HUES48 (cell line): ENCODE measurements at regions not wholly inside any gene's neighbourhood (a gene's known extent, or its start where the extent isn't known, plus 50 kb on each side); places are given as distances from the start of the nearest gene placed in this dataset.
"Not testable (repeated sequence)": the region's sequence is repeated elsewhere in the genome, so short reads cannot be mapped to it uniquely, and the experiment has no call there.

Experiments used
- H3K27ac ChIP-seq: one replicate; pipeline ENCODE4 v1.7.0; 2013; ENCODE audit warnings: low read depth, low read length, inconsistent platforms
- H3K27me3 ChIP-seq: 2 replicates; pipeline ENCODE4 v1.6.1; 2013; ENCODE audit warnings: mild to moderate bottlenecking, low read length; ENCODE audit not compliant: control insufficient read depth, insufficient read depth
- H3K36me3 ChIP-seq: 2 replicates; pipeline ENCODE4 v1.6.1; 2013; ENCODE audit warnings: low read length; ENCODE audit not compliant: control insufficient read depth, insufficient read depth
- H3K4me1 ChIP-seq: 2 replicates; pipeline ENCODE4 v1.6.1; 2013; ENCODE audit warnings: mild to moderate bottlenecking, low read length; ENCODE audit not compliant: control insufficient read depth, insufficient read depth
- H3K4me3 ChIP-seq: 2 replicates; pipeline ENCODE4 v1.5.1; 2013; ENCODE audit warnings: mild to moderate bottlenecking, low read depth, low read length
- H3K9ac ChIP-seq: 2 replicates; pipeline ENCODE4 v1.6.1; 2013; ENCODE audit warnings: mild to moderate bottlenecking, low read depth, low read length, moderate library complexity
- H3K9me3 ChIP-seq: 2 replicates; pipeline ENCODE4 v1.6.1; 2013; ENCODE audit warnings: low read length; ENCODE audit not compliant: control insufficient read depth, insufficient read depth

DNA sequence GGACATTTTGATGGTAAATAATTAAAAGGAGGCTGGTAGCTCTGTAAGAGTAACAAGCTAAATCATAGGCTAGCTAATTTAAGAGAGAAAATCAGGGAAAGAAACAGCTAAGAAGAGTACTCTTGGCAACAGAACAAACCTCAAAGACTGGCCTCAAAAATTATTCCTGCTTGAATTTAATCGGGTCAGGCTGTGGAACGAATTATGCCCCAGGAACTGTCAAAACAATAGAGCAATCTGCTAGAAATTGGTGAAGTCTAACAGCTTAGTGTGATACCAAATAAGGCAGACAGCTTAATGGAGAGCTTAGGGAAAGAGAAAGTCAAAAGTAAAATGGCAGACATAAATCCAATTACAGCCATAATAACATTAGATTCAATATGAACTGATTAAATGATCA lies 215.7 kb downstream of the MREG start:
- Histone ChIP-seq H3K27me3 (no peaks in the 10 kb centered on the region), H3K4me3 (no peak overlapping the region), H3K9ac (no peak overlapping the region), H3K36me3 (no peaks in the 10 kb centered on the region), H3K4me1 (peaks cover 16% of the 10 kb centered on the region), H3K27ac (no peak overlapping the region), H3K9me3 (no peaks in the 10 kb centered on the region)

DNA sequence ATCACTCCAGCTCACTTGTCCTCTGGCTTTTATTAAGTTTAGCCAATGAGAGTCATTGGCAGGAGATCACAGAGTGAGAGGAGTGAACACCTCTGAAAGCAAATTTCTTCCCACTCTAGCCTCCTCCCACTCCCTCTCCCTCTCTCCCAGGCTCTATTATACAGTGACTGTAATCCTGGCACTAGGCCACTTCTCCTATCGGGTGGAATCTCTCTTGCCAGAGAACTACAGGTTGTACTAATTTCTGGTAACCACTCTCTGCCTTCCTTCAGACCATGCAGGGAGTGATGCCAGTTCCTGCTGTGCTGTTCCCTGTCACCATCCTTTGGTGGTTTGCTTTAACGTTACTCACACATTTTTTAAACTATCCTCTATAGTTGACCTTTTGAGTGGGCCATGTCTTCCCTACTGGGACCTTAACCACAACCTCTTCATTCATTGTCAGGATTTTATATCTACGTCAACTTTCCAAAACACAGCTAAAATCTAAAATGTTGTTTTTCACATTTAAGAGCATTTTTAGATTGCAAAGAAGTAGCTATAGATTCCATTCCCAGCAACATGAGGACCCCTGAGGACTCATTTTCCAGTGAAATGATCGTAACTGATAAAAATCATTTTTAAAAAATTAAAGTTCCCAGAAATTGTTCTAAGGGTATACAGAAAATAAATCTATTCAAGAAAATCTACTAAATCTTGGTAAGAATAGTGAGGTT lies 217.1 kb downstream of the MREG start:
- Histone ChIP-seq H3K27ac (no peak overlapping the region), H3K27me3 (no peaks in the 10 kb centered on the region), H3K36me3 (no peaks in the 10 kb centered on the region), H3K4me1 (peaks cover 16% of the 10 kb centered on the region), H3K4me3 (no peak overlapping the region), H3K9me3 (no peaks in the 10 kb centered on the region), H3K9ac (no peak overlapping the region)

DNA sequence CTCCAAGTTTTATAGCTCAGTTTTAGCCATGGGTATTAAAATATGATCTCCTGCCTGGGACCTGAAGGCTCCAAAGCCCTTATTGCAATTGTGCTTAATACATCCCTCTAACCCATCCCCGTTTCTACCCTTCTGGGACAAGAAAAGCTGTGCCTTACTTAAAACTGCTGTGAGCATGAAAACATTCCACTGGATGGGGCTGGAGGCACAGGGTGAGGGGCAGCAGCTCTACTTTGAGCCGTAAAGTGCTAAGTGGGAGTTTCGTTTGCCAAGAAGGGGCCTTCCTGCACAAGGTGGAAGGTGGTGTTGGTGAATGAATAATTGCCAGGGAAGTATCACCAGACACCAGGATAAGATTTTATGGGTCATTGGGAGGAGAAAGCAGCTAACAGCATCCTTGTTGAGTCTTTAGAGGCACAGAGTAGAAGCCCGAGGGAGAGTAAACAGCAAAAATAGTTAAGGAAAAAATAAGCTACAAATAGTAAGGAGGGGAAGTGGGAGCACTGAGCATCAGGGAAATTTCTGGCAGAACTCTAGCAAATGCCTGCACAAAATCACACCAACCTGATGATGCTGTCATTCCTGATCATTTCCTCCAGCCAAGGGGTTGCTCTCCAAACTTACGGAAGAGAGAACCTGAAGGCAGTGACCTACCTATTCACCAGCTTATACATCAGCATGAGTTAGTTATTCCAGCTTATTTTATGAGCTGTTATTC lies 218.4 kb downstream of the MREG start:
- Histone ChIP-seq H3K27ac (peak overlapping the region; percentile 44), H3K36me3 (no peaks in the 10 kb centered on the region), H3K9me3 (no peaks in the 10 kb centered on the region), H3K4me3 (no peak overlapping the region), H3K4me1 (peaks cover 24% of the 10 kb centered on the region), H3K9ac (no peak overlapping the region), H3K27me3 (no peaks in the 10 kb centered on the region)

DNA sequence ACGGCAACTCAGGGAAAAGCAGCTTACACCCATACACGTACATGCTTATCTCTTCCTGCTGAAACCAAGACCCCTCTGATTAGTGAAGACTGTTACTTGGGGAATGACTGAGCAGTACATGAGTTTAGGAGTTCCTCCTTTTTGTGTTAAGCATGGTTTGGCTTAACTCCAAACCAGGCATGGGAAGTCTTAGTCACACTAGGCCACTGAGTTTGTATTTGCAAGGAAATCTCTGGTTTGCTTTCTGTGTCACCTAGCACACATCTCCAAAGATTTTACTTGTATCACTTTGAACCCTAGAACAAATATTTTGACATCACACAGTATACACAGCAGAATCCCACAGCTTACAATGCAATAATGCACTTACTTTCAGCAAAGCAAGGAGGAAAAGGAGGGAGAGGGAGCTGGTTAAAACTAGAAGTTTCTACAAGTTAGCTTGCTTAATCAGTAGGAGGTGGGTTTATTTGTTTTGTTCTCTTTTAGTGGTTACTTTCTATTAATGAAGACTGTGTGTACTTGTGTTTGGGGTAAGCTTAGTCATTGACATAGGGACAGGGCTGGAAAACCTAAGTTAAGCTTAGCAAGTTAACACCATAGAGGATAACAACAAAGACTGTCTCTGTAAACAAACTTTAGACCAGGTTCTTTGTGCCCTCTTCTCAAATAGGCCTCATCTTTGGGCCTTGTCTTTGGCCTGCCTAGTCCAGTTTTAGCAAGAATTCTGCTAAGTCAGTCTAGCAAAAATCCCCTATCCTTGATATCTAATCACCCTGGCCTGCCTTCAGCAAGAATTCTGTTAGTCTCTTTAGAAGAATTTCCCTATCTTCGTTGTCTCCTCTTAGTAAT lies 219.4 kb downstream of the MREG start:
- H3K27me3 ChIP-seq, result no peaks in the 10 kb centered on the region
- H3K36me3 ChIP-seq, result no peaks in the 10 kb centered on the region
- no peak overlapping the region for H3K4me3 ChIP-seq
- no peak overlapping the region for H3K9ac ChIP-seq
- H3K4me1 ChIP-seq, result peaks cover 24% of the 10 kb centered on the region
- H3K9me3 ChIP-seq, result no peaks in the 10 kb centered on the region
- peak overlapping the region; percentile 44 for H3K27ac ChIP-seq

DNA sequence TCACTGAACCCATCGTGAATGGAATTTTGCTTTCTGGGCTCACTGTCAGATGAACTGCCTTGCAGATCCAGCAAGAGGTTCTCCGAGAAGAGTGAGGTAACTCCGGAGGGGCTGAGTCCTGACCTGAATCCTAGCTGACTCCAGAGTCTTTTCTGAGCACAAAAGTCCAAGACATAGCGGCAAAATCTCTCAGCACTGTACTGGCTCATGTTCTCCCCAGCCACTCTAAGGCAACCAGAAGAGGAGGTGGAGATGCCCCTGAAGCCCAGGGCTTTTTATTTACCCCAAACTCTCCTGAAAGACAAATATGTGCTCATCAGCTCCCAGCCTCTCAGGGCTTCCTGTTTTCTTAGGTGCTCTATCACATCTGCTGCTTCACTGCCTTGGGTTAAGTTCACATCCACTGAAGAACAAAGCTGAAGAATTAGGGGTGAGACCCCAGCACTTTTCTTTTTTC lies 221.8 kb downstream of the MREG start:
- peaks cover 24% of the 10 kb centered on the region for H3K4me1 ChIP-seq
- H3K4me3 ChIP-seq, result no peak overlapping the region

DNA sequence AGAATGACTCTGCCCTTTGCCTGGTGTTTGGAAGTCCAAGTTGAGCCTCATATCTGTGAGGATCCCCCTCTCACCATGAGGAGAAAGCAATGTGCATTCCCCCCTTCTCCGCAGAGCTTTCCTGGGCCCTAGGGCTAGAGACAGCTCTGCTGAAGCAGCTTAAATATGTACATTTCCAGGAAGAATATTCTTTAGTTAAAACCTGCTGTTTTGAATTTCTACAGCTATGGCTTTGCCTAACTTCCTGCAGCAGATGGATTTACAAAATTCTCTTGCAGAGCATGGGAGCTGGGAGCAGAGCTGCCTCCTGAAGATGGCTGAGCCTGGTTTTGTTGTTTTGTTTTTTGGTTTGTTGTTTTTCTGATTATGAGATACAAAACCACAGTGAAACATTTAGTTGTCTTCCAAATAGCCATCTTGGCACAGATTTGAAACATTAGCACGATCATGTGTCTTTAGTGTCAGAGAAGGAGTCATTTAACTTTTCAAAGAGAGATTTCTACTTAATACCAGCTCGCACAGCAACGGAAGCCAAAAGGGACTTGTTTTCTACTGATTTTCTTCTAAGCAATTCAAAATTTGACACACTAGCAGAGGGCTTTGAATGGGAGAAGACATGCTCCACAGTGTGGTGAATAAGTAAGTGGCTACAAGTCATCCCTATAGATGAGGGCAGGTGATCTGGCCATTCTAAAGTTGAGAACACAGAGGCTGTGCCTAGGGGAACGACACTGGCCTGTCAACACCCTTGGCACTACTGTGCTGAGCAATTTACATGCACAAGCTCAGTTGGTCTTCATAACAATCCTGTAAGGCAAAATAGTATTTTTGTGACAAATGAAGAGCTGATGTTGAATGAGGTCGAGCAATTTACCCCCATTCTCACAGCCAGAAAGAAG lies 222.6 kb downstream of the MREG start:
- peaks cover 24% of the 10 kb centered on the region for H3K4me1 ChIP-seq
- no peaks in the 10 kb centered on the region for H3K27me3 ChIP-seq
- no peaks in the 10 kb centered on the region for H3K9me3 ChIP-seq
- H3K9ac ChIP-seq, result no peak overlapping the region
- H3K4me3 ChIP-seq, result no peak overlapping the region
- no peak overlapping the region for H3K27ac ChIP-seq
- no peaks in the 10 kb centered on the region for H3K36me3 ChIP-seq

More for the DNA sequence above, 221.8 kb downstream of the MREG start:
- Histone ChIP-seq H3K27ac (no peak overlapping the region), H3K27me3 (no peaks in the 10 kb centered on the region), H3K9me3 (no peaks in the 10 kb centered on the region), H3K9ac (no peak overlapping the region), H3K36me3 (no peaks in the 10 kb centered on the region)

DNA sequence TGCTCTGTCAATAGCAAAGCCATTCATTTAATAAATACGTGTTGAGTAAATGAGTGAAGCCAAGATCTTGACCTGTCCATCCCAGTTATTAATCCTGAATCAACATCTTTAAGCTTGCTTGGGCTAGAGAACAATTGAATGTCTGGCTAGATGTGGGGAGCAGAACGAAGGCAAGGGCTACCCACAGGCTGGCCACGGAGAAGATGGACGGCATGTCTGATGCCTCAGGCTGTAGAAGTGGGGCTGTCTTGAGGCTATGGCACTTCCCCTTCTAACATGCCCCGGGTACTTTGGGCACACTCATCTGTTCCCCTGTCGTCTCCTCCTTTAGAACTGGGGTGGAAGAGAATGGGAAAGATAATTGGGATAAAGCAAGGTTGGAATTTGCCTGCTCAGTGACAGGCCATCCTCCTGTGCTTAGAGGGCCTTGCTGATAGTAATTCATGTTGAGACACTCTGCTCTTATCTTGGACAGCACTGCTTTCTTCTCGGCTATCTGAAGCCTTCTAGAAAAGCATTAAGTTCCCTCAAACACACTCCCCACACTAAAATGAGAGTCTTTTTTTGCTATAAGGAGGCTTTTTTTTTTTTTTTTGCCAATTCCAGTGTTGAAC lies 225.7 kb downstream of the MREG start:
- Histone ChIP-seq H3K9me3 (no peaks in the 10 kb centered on the region), H3K27ac (no peak overlapping the region), H3K36me3 (no peaks in the 10 kb centered on the region), H3K4me3 (no peak overlapping the region), H3K27me3 (no peaks in the 10 kb centered on the region), H3K9ac (no peak overlapping the region), H3K4me1 (peaks cover 7% of the 10 kb centered on the region)

DNA sequence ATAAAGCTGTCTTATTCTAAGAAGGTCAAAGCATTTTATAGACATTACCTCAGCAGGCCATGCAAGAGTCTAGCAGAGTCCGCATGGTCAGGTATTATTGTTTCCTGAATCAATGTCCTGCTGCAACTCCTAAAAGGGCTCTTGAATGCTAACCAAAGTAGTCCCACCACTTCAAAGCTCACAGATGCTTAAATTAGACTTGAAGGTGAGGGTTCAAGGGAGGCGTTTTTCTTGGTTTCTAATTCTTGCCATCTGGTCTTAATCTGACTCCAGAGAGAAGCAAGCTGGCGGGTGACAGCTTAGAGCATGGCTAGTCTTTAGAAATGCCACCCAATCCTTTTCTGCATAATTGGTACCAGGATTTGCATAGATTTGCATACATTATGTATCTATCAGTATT lies 226.3 kb downstream of the MREG start:
- H3K27me3 ChIP-seq, result no peaks in the 10 kb centered on the region
- H3K27ac ChIP-seq, result no peak overlapping the region
- H3K4me3 ChIP-seq, result no peak overlapping the region
- H3K4me1 ChIP-seq, result peaks cover 7% of the 10 kb centered on the region
- H3K36me3 ChIP-seq, result no peaks in the 10 kb centered on the region
- no peak overlapping the region for H3K9ac ChIP-seq
- H3K9me3 ChIP-seq, result no peaks in the 10 kb centered on the region

DNA sequence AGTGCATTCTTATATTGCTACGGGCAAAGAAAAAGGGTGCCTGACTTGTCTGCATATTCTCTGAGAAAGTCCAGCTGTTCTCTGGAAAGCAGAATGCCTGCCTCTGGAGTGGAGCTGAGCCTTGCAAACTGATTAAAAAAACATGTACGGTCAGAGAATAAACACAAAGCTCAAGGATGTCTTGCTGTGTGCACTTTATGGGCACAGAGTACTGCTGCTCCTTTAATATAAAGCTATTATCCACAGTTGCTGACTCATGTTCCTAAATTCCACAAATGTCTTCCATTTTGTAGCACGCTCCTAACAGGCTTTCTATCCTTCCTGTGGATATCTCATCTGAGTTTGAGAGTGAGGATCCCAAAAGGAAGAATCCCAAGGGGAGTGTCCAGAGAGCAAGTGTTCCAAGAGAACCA lies 229.0 kb downstream of the MREG start:
- Histone ChIP-seq H3K9ac (no peak overlapping the region), H3K27ac (no peak overlapping the region), H3K36me3 (no peaks in the 10 kb centered on the region), H3K4me1 (no peaks in the 10 kb centered on the region; the same call in 1 of the 2 replicates), H3K27me3 (no peaks in the 10 kb centered on the region), H3K4me3 (no peak overlapping the region), H3K9me3 (no peaks in the 10 kb centered on the region)

DNA sequence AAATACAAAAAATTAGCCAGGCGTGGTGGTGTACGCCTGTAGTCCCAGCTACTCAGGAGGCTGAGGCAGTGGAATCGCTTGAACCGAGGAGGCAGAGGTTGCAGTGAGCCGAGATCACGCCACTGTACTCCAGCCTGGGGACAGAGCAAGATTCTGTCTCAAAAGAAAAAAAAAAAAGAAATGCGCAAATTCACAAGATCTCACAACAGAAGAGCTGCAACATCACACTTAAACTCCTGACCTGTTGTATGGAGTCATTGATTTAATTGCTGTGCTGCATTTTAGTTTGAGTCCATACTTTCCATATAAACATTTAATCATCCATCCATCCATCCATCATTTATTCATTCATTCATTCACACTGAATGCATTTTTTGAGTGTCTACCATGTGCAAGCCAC lies 229.7 kb downstream of the MREG start:
- H3K9ac ChIP-seq, H3K27ac ChIP-seq, H3K9me3 ChIP-seq, H3K4me1 ChIP-seq, H3K27me3 ChIP-seq, H3K4me3 ChIP-seq, H3K36me3 ChIP-seq: not testable (repeated sequence)
